Stomach (tissue), 8 donors: ENCODE measurements at regions not wholly inside any gene's neighbourhood (a gene's known extent, or its start where the extent isn't known, plus 50 kb on each side); places are given as distances from the start of the nearest gene placed in this dataset.

ENCODE experiments used
- DNase-seq, 2 donors: peaks; one replicate each; pipeline versions ENCODE4 v3.0.0 to v3.0.0-alpha.2; 2013 to 2019
- H3K27ac ChIP-seq, 5 donors: fragments of 200-600 bp in 4 of 5; sonication (generic) in 4 of 5; one replicate each; pipeline ENCODE4 v1.5.1; 2013 to 2019; ENCODE audit warnings: mild to moderate bottlenecking in 1 of 5, moderate library complexity in 1 of 5
- H3K27me3 ChIP-seq, 3 donors: fragments of 200-600 bp; sonication (generic); one replicate each; pipeline ENCODE4 v1.5.1; 2017 to 2019; ENCODE audit warnings: mixed run types in 1 of 3
- H3K36me3 ChIP-seq, 4 donors: fragments of 200-600 bp; sonication (generic); 1 replicate in 3 of 4; 2 replicates in 1 of 4; pipeline ENCODE4 v1.5.1; 2016 to 2019
- H3K4me1 ChIP-seq, 4 donors: fragments of 200-600 bp; sonication (generic); one replicate each; pipeline ENCODE4 v1.5.1; 2016 to 2019
- H3K4me3 ChIP-seq, 4 donors: fragments of 200-600 bp; sonication (generic) in 3 of 4; one replicate each; pipeline ENCODE4 v1.5.1; 2016 to 2019; ENCODE audit warnings: mild to moderate bottlenecking in 1 of 4
- H3K9me3 ChIP-seq, 4 donors: fragments of 200-600 bp; sonication (generic); one replicate each; pipeline ENCODE4 v1.5.1; 2016 to 2019
- CTCF ChIP-seq, 7 experiments: fragments of 450-650 bp in 4 of 7; fragments of 200-600 bp in 3 of 7; sonication (generic) in 3 of 7; IDR thresholded peaks; one replicate each; pipeline ENCODE4 v1.5.1; 2016 to 2019; ENCODE audit warnings: antibody characterized with exemption in 7 of 7, control low read depth in 2 of 7, mild to moderate bottlenecking in 1 of 7
- EP300 ChIP-seq: sonication (generic); formaldehyde crosslinking; IDR thresholded peaks from one replicate; pipeline ENCODE4 v1.6.1; 2017; ENCODE audit warnings: antibody characterized with exemption
- POLR2A ChIP-seq, 4 donors: fragments of 450-650 bp; IDR thresholded peaks; one replicate each; pipeline ENCODE4 v1.6.1; 2016; ENCODE audit warnings: antibody characterized with exemption in 4 of 4, control low read depth in 2 of 4, mild to moderate bottlenecking in 1 of 4, moderate library complexity in 1 of 4
- POLR2AphosphoS5 ChIP-seq, 3 donors: sonication (generic); formaldehyde crosslinking; IDR thresholded peaks; one replicate each; pipeline ENCODE4 v1.6.1; 2016; ENCODE audit warnings: antibody characterized with exemption in 3 of 3
- WGBS, 5 donors: extraction: QIAGEN DNeasy Blood & Tissue Kit in 3 of 5; methylation state at CpG; one replicate each; pipeline versions ENCODE4 v1.1.5 to v1.1.7; 2013 to 2018; 5-methylcytosine and 5-hydroxymethylcytosine counted together
- intact Hi-C: fragments of 100-400 bp; cut with DNase I; formaldehyde crosslinking; loops from one replicate; pipeline ENCODE4 v1.15.1; 2023; ENCODE audit warnings: low total_unique reads
- donor health status: healthy with polysubstance abuse.
- donor health status: Bipolar disorder and iron deficiency.
- donor health status: healthy.

- no peak for TF ChIP-seq POLR2AphosphoS5 (IDR thresholded peaks at IDR 0.05)
- TF ChIP-seq CTCF (IDR thresholded peaks at IDR 0.05), result no peak
- intact Hi-C loops, result no loop called here
- Histone ChIP-seq H3K27me3 (no peaks in the 10 kb centered on the region), H3K4me3 (no peak overlapping the region), H3K27ac (no peak overlapping the region), H3K9me3 (peaks cover 0 to 4% (median 0%) of the 10 kb centered on the region in 4 donors), H3K36me3 (no peaks in the 10 kb centered on the region), H3K4me1 (no peaks in the 10 kb centered on the region)
- DNase-seq, result peak in 1 of 2 donors; percentile 29
- 68 to 82% (median 78%) methylated on average over 3 of the region's 3 CpGs for WGBS, 5 donors
These were observed 230.8 kb upstream of the CHRM3 start for GRCh38 chr1:239155466-239156091.

- Histone ChIP-seq H3K4me3 (no peak overlapping the region), H3K4me1 (no peaks in the 10 kb centered on the region), H3K9me3 (peaks cover 0 to 4% (median 0%) of the 10 kb centered on the region in 4 donors), H3K36me3 (no peaks in the 10 kb centered on the region), H3K27me3 (no peaks in the 10 kb centered on the region), H3K27ac (no peak overlapping the region)
- 66 to 85% (median 76%) methylated on average over 2 of the region's 2 CpGs for WGBS, 5 donors
- intact Hi-C loops, result no loop called here
- no peak for DNase-seq
- TF ChIP-seq POLR2AphosphoS5 (IDR thresholded peaks at IDR 0.05) (no peak), EP300 (no peak), CTCF (IDR thresholded peaks at IDR 0.05) (no peak), POLR2A (IDR thresholded peaks at IDR 0.05) (no peak)
These were observed 234.4 kb upstream of the CHRM3 start for GRCh38 chr1:239151937-239152336.

- 79 to 96% (median 88%) methylated on average over 4 of the region's 4 CpGs for WGBS, 5 donors
- Histone ChIP-seq H3K36me3 (no peaks in the 10 kb centered on the region), H3K9me3 (no peaks in the 10 kb centered on the region), H3K27ac (no peak overlapping the region), H3K4me1 (no peaks in the 10 kb centered on the region), H3K4me3 (no peak overlapping the region), H3K27me3 (no peaks in the 10 kb centered on the region)
- TF ChIP-seq POLR2AphosphoS5 (IDR thresholded peaks at IDR 0.05) (no peak), CTCF (IDR thresholded peaks at IDR 0.05) (no peak)
- intact Hi-C loops, result no loop called here
- DNase-seq, result no peak
These were observed 245.4 kb upstream of the CHRM3 start for GRCh38 chr1:239140968-239141367.

GRCh38 chr1:239139801-239140200 is 246.6 kb upstream of the CHRM3 start:
- Histone ChIP-seq H3K9me3 (peaks cover 0 to 5% (median 0%) of the 10 kb centered on the region in 4 donors), H3K4me3 (no peak overlapping the region), H3K27ac (no peak overlapping the region), H3K36me3 (no peaks in the 10 kb centered on the region), H3K4me1 (no peaks in the 10 kb centered on the region), H3K27me3 (no peaks in the 10 kb centered on the region)
- no peak for DNase-seq
- TF ChIP-seq POLR2AphosphoS5 (IDR thresholded peaks at IDR 0.05) (no peak), CTCF (IDR thresholded peaks at IDR 0.05) (no peak), EP300 (no peak), POLR2A (IDR thresholded peaks at IDR 0.05) (no peak)
- WGBS, 5 donors, result 70 to 75% (median 72%) methylated on average over 5 of the region's 5 CpGs
- intact Hi-C loops, result no loop called here
